Stimulated activated CD4-positive, alpha-beta T cell treated with anti-CD3 and anti-CD28 coated beads, Interleukin-2, amount 100 ng/mL, for 48 hours (primary cell): ENCODE measurements at regions not wholly inside any gene's neighbourhood (a gene's known extent, or its start where the extent isn't known, plus 50 kb on each side); places are given as distances from the start of the nearest gene placed in this dataset.

Experiments
- DNase-seq, 2 donors: peaks; one replicate each; pipeline ENCODE4 v3.0.0-alpha.2; 2020

- DNase-seq, result no peak
These were observed 346.0 kb upstream of the MKI67 start for GRCh38 chr10:128472196-128472595.

DNA sequence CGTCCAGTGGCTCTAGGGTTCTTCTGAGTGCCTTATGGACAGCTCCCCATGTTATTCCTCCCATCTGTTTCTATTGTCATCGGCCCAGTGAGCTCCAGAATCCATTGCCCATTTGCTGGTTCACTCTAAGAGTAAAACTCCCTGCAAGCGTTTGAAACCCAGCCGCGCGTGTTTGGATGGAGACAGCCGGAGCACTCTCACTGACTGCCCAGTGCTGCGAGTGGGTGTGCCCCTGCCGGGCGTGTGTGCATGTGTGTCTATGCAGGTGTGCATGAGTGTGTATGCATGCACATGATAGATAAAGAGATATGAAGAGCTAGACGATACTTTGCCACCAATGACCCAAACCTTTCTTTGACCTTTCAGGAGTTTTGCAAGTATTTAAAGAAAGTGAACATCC is 347.2 kb upstream of the MKI67 start:
- no peak for DNase-seq

DNA sequence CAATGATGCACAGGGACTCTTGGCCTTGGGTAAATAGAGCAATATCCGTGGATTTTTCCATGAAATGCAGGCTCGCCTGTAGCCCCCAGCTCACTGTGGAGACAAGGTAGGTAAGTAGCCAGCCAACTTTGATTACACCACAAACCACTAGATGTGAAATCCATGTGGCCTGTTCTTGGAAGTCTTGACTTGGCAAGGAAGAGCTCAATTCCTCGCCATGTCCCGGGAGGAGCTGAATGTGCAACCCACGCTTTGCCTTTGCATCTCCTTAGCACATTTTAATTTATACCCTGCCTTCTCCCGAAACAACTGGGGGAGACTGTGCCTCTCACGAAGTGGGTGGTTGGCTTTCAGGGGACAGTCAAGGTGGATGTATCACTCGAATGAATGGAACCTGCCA is 347.7 kb upstream of the MKI67 start:
- DNase-seq, result no peak

DNA sequence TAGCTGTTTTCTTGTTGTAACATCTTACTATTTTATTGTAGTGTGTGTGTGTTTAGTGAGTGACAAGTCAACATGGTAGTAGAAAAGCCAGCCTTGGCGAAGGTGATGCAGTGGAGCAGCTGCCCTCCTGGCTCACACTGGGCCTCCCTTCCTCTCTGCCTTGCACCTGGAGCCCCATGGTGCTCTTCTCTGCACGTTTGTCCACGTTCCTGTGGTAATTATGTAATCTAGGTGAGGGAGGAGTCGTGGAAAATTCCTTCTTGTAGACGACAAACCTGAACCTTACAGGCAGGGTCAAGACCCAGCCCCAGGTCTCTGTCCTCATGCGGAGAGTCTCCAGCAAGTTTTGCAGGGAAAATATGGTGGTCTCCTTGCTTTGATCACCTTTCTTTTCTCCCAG is 348.3 kb upstream of the MKI67 start:
- DNase-seq, result no peak

- no peak for DNase-seq
These were observed 349.6 kb upstream of the MKI67 start for GRCh38 chr10:128475686-128476367.

DNA sequence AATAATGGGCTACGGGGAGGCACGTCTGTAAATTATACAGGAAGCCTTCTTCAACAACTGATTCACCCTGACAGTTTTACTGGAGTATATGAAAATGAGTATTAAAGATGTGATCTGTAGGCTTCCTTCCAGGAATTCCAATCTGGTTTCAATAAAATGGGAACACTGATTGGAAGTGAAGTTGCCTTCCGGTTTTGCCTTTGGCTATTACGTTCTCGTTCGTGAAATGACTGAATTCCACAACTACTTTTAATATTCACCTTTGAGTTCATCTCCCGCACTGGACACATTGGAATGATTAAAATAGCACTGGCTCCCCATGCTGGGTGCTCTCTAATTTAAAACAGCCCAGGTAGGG is 350.1 kb upstream of the MKI67 start:
- DNase-seq, result no peak

- DNase-seq, result no peak
These were observed 350.6 kb upstream of the MKI67 start for GRCh38 chr10:128476845-128477244.

DNA sequence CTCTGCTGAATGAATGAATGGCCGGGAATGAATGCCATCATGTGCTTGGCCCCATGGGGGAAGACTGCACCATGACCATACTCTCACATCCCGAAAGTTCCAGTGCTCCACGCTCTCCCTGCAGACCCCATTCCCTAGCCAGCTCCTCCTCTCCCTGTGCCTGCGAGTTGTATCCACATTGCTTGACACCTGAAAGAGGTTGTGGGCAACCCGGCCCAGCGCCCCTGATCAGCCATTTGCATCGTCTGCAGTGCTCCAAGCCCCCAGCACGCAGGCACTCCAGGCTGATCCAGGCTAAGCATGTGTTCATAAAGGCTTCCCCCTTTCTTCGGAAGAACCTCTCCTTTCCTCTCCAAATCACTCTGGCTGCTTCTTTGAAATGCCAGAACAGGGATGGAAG is 354.4 kb upstream of the MKI67 start:
- DNase-seq, result no peak

DNA sequence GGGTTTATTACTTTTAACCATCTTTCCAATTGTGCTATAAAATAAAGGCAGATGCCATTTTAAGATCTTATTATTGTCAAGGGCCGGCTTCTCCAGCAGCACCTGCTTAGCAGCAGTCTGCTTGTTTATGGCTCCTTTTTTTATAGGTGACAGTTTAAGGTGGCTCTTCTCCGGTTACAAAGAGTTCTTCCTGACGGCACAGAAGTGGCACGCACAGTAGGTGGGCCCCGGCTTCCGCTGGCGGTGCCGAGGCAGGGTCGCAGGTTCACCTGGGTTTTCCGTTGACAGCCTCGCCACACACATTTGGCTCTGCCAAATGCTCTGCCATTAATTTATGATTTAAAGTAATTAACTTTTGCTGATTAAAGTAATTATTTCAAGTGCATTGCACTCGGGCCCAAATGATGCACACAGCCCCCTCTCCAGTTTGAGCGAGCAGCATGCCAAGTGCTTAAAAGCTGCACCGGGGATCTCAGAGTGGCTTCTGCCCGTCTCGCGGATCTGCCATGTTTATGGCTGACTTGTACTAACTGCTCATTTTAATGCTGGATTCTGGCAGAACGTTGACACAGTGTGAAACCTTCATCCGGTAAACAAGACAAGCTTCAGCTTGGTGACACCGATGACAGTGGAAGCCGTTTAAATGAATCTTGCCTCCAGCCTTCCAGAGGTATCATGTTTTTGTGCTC is 355.1 kb upstream of the MKI67 start:
- DNase-seq, result no peak

DNA sequence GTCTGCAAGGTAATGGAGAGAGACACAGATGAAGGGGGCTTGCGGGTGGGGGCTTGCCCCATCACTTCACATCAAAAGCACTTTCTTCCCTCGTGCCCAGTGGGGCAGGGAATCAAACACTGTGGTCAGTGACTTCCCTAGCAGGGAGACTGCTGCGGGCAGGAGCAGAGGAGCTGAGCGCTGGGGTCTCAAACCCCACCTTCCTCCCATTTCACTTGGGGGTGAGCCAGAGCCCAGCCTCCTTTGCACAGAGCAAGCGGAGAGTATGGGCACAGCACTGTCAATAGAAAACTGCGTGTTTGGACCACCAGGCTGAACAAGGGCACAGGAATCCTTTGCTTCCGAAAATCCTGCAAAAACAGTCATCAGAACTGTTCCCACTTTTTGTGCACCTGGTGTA is 355.8 kb upstream of the MKI67 start:
- DNase-seq, result no peak

DNA sequence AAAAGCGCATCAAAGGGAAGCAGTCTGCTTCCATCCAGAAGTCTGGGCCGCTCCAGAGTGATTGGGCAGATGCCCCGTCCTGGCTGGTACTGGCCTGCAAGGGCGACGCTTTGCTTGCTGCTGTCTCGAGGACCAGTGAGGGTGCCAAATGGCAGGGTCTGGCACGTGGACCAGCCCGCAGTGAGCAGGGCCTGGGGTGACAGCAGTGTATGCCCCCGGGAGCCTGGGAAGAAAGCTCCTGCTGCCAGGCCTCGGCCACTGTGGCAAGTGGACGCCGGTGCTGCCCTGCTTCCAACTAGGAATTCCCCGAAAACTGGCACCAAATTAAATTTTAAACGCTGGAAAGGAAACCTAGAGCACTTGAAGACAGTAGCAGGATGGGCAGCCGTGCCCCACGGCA is 357.0 kb upstream of the MKI67 start:
- no peak for DNase-seq

GRCh38 chr10:128484041-128484440 is 357.8 kb upstream of the MKI67 start:
- no peak for DNase-seq

GRCh38 chr10:128485701-128486235 is 359.5 kb upstream of the MKI67 start:
- no peak for DNase-seq

GRCh38 chr10:128487517-128487916 is 361.3 kb upstream of the MKI67 start:
- DNase-seq, result no peak

GRCh38 chr10:128489324-128490247 is 363.4 kb upstream of the MKI67 start:
- no peak for DNase-seq

DNA sequence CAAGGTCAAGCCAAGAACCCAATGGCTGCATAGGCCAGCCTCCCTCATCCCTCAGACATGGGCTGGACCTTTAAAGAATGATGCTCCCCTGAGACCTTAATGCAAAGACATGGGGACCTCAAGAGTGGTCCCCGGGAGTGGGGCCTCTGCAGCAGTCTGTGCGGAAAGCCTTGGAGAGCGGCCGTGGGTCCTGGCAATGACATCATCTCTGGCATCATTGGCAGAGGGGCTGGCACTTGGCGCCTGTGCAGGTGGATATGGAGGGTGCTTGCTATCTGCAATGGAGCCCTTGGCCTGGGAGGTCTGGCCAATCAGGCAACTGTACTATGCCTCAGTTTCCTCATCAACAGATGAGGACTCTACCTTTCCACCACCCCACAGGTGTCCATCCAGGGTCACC is 365.5 kb upstream of the MKI67 start:
- no peak for DNase-seq

DNA sequence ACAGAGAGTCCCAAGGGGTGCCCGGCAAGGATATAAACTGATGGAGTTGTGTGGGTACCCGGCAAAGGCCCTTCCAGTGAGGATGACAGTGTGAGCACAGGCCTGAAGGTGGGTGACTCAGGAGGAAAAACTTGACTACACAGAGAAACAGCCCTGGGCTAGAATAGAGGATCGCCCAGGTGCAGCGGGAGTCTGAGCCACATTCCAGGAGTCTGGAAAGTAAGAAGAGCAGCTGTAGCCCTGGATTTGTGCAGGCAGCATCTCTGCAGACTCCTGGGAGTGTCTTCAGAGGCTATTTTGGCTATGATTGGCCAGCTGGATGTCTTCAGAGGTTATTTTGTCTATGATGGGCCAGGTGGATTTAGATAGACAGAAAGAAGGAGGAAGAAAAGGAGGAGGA is 367.6 kb upstream of the MKI67 start:
- DNase-seq, result no peak

DNA sequence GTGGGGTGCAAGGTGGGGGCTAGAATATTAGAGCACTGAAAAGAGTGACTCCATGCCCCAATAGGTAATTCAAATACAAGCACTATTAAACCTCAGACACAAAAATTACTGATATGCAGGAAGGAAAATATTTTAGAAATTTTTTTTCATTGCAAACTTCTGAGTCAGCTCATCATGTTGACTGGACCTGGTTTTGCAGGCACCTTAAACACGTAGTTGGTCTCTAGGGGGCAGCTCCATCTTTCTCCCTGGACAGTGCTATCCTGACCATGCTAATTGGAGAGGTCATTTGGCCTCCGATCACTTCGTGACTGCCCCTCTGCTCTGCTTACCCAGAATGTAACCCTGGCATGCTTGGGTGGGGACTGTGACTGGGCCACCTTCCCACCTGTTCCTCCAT is 368.4 kb upstream of the MKI67 start:
- DNase-seq, result no peak

DNA sequence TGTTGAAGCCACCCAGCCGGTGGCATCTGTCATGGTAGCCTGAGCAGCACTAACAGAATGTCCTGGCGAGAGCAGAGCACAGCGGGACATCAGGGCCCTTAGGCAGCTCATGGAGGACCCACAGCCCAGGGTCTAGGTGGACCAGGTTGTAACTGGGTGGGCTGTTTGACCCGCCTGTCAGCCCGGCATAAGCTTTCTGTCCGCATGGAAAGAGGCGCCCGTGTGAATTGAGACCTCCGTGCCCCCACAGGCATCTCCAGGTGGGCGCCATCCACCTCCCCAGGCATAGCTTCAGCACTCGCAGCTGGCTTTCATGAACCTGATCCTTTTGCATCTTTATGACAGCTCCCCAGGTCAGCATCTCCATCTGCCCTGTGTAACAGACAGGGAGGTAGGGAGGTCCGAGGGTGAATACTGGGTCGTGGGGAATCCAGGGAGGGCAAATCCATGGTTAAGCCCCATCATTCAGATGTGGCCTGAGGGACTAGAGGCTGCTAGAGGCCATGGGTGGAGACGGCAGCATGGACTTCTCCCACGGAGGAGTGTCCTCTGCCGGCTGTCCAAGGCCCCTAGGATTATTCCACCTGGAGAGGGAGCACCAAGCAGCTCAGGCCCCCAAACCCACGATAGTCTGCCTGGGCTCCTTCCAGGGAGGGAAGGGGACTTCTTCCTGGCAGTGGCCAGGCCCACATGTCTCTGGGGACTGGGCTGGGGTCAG is 371.6 kb upstream of the MKI67 start:
- DNase-seq, result no peak

- DNase-seq, result no peak
These were observed 372.1 kb upstream of the MKI67 start for GRCh38 chr10:128498378-128498730.

DNA sequence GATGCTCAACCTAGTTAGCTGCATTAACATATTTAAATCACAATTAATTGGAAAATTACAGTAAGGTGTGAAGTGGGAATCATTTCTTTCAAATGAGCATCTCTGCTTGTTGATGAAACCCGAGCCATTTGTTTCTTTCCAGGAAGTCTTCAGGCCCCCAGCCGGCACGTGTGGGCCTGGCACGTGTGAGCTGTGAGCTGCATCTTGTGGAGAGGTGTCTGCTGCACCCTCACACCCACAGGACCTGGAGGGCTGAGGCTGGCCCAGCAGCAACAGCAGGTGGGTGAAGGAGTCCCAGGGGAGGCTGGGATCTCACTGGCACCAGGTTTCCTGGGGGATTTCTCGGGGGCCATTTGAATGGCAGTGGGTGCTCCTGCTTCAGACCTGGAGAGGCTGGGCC is 372.5 kb upstream of the MKI67 start:
- no peak for DNase-seq

GRCh38 chr10:128499486-128499885 is 373.3 kb upstream of the MKI67 start:
- no peak for DNase-seq

DNA sequence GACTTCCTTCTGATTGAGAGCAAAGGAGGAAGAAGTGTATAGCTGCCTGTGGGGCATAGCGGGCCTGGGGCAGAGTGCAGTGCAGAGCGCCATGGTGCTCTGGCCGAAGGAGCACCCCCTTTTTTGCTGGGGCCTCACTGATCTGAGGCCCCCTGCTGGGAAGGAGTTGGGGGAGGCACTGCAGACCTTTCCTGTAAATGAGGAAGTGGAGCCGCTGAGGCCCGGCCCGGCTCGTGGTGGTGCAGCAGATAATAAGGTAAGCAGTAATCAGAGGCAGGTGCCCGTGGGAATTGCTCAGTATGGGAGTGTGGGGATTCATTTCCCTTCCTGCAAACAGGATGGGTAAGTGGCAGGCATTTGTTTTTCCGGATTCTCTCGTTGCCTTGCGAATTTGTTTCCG is 373.7 kb upstream of the MKI67 start:
- DNase-seq, result no peak
